Endothelial cell of umbilical vein (primary cell): ENCODE measurements at regions not wholly inside any gene's neighbourhood (a gene's known extent, or its start where the extent isn't known, plus 50 kb on each side); places are given as distances from the start of the nearest gene placed in this dataset.

Experiments used
- BruUV-seq: library from RNA; stranded (reverse); fragments of 400-500 nt; replicated peaks from 2 replicates; lab custom pipeline; 2021; lab: Mats Ljungman, UMichigan
- CTCF ChIA-PET: fragments of 300-600, 350-600 bp; sonication (Branson Sonifier 250); formaldehyde crosslinking; loops from one replicate; lab custom pipeline; 2021; ENCODE audit warnings: antibody characterized with exemption, inconsistent platforms; lab: Charles Lee
- POLR2A ChIA-PET: fragments of 300-600, 350-600 bp; sonication (Branson Sonifier 250); formaldehyde crosslinking; loops from one replicate; lab custom pipeline; 2021; ENCODE audit warnings: antibody characterized with exemption, inconsistent platforms; lab: Charles Lee
- DNase-seq: peaks from one replicate; pipeline ENCODE4 v3.0.0-alpha.2; 2011; ENCODE audit warnings: low read depth, low spot score
- FAIRE-seq: peaks from 2 replicates; lab custom pipeline; 2011; peaks lifted over from hg19 to GRCh38; lab: Jason Lieb, UNC
- H2AFZ ChIP-seq: 2 replicates; pipeline ENCODE4 v1.6.0; 2012; ENCODE audit warnings: low read depth, low read length, control low read depth, inconsistent platforms
- H3K27ac ChIP-seq: 2 replicates; pipeline ENCODE4 v1.5.1; 2011; ENCODE audit warnings: low read depth, mild to moderate bottlenecking, control low read depth, low read length, moderate library complexity; ENCODE audit not compliant: insufficient read depth
- H3K27me3 ChIP-seq, 2 experiments: 2 replicates each; pipeline versions ENCODE4 v1.6.0 to v1.6.1; 2011; ENCODE audit warnings: low read length in 2 of 2, mixed read lengths in 1 of 2; ENCODE audit not compliant: control insufficient read depth in 2 of 2, insufficient read depth in 2 of 2
- H3K36me3 ChIP-seq, 2 experiments: 2 replicates in 1 of 2; 3 replicates in 1 of 2; pipeline ENCODE4 v1.5.1; 2011; ENCODE audit warnings: low read length in 2 of 2, mild to moderate bottlenecking in 1 of 2, moderate library complexity in 1 of 2; ENCODE audit not compliant: control insufficient read depth in 2 of 2, insufficient read depth in 2 of 2; ENCODE audit errors: extremely low read depth in 1 of 2
- H3K4me1 ChIP-seq: 3 replicates; pipeline ENCODE4 v1.5.1; 2011; ENCODE audit warnings: mild to moderate bottlenecking, low read length; ENCODE audit not compliant: control insufficient read depth, insufficient read depth; ENCODE audit errors: extremely low read depth
- H3K4me2 ChIP-seq: 2 replicates; pipeline ENCODE4 v1.6.1; 2011; ENCODE audit warnings: low read length, control low read depth, mixed read lengths; ENCODE audit not compliant: insufficient read depth
- H3K4me3 ChIP-seq, 3 experiments: fragments of 200-600 bp in 1 of 3; sonication (generic), shearing (Covaris generic) in 1 of 3; replicated peaks in 1 of 3; 2 replicates each; pipeline ENCODE4 v1.5.1; 2011 to 2016; ENCODE audit warnings: control low read depth in 3 of 3, low read length in 3 of 3, mild to moderate bottlenecking in 2 of 3, inconsistent platforms in 1 of 3, low read depth in 1 of 3, moderate library complexity in 1 of 3; ENCODE audit not compliant: insufficient read depth in 1 of 3
- H3K79me2 ChIP-seq: 2 replicates; pipeline ENCODE4 v1.6.0; 2012; ENCODE audit warnings: low read length, inconsistent platforms; ENCODE audit not compliant: control insufficient read depth, insufficient read depth
- H3K9ac ChIP-seq: replicated peaks from 2 replicates; pipeline ENCODE3; 2011; ENCODE audit warnings: low read length, control low read depth; ENCODE audit not compliant: insufficient read depth; ENCODE audit errors: extremely low read depth
- H3K9me1 ChIP-seq: replicated peaks from 3 replicates; pipeline ENCODE4 v1.6.0; 2011; ENCODE audit warnings: mild to moderate bottlenecking, low read length; ENCODE audit not compliant: control insufficient read depth, insufficient read depth; ENCODE audit errors: extremely low read depth
- H3K9me3 ChIP-seq: replicated peaks from 2 replicates; pipeline ENCODE4 v1.5.1; 2012; ENCODE audit warnings: low read length, inconsistent platforms; ENCODE audit not compliant: control insufficient read depth, insufficient read depth
- H4K20me1 ChIP-seq: replicated peaks from 2 replicates; pipeline ENCODE3; 2011; ENCODE audit warnings: mild to moderate bottlenecking, low read length; ENCODE audit not compliant: control insufficient read depth, insufficient read depth; ENCODE audit errors: extremely low read depth
- EZH2 ChIP-seq: IDR thresholded peaks from 2 replicates; pipeline ENCODE4 v1.6.1; 2012; ENCODE audit warnings: borderline replicate concordance, low read depth, mild to moderate bottlenecking, moderate library complexity, low read length, inconsistent platforms; ENCODE audit not compliant: severe bottlenecking
- FOS ChIP-seq: IDR thresholded peaks from 2 replicates; pipeline ENCODE4 v1.6.1; 2011; ENCODE audit warnings: mild to moderate bottlenecking, low read length, moderate library complexity, borderline replicate concordance; ENCODE audit not compliant: insufficient read depth
- GATA2 ChIP-seq: IDR thresholded peaks from 2 replicates; pipeline ENCODE4 v1.7.0; 2011; ENCODE audit warnings: low read depth, mild to moderate bottlenecking, moderate library complexity, mixed read lengths, low read length; ENCODE audit not compliant: insufficient read length, insufficient read depth
- JUN ChIP-seq: IDR thresholded peaks from 2 replicates; pipeline ENCODE4 v1.6.1; 2011; ENCODE audit warnings: borderline replicate concordance, low read depth; ENCODE audit not compliant: insufficient read length, insufficient read depth
- MYC ChIP-seq: IDR thresholded peaks from one replicate; pipeline ENCODE4 v1.6.1; 2011; ENCODE audit warnings: mild to moderate bottlenecking, low read depth, low read length
- POLR2A ChIP-seq: IDR thresholded peaks from 2 replicates; pipeline ENCODE4 v1.6.1; 2012; ENCODE audit warnings: low read depth, mild to moderate bottlenecking, control low read depth, low read length
- POLR2AphosphoS5 ChIP-seq: IDR thresholded peaks from 2 replicates; pipeline ENCODE4 v1.6.1; 2012; ENCODE audit warnings: low read depth, mild to moderate bottlenecking, control low read depth, low read length, moderate library complexity; ENCODE audit not compliant: insufficient read depth
- dilution Hi-C: fragments of 300-500 bp; cut with MboI; formaldehyde crosslinking; loops from one replicate; pipeline ENCODE4 v1.15.0; 2019; ENCODE audit warnings: low sequenced_read_pairs; ENCODE audit not compliant: extremely low pct_ligation_motif_present
- intact Hi-C: fragments of 100-400 bp; cut with micrococcal nuclease; formaldehyde crosslinking; loops from one replicate; pipeline ENCODE4 v1.10.0; 2022
- TF ChIP-seq, protein P1 (sequence below): IDR thresholded peaks from 2 replicates; pipeline ENCODE4 v1.6.1; 2011; ENCODE audit not compliant: insufficient read depth, insufficient read length
- TF ChIP-seq, protein P2 (sequence below), 2 donors: IDR thresholded peaks; 1 replicate in 1 of 2; 2 replicates in 1 of 2; pipeline ENCODE4 v1.5.1; 2011; ENCODE audit warnings: low read length in 2 of 2, mild to moderate bottlenecking in 2 of 2, moderate library complexity in 2 of 2, control low read depth in 1 of 2, inconsistent platforms in 1 of 2, low read depth in 1 of 2; ENCODE audit not compliant: insufficient read depth in 1 of 2; ENCODE audit errors: extremely low read depth in 1 of 2

DNA sequence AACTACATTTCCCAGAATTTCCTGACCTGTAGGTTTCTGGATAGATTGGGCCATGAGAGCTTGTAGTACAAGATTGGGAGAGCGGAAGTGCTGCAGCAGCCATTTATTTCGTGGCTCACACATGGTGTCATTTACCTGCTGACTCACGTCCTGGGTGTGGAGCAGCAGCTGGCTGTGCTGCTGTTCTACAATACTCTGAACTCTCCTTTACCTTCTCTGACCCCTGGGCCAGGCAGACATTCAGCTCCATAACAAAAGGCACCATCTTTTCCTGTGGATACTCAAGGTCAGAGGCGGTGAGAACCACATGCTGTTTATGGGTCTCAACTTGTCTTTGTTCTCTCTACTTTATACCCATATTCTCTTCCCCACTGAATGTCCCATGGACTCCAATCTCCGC is 490.2 kb downstream of the IGSF11 start:
- H2AFZ ChIP-seq = no peak overlapping the region
- TF ChIP-seq MYC (no peak), GATA2 (no peak), FOS (no peak), POLR2A (no peak), POLR2AphosphoS5 (no peak), JUN (no peak), EZH2 (no peak)
- TF ChIP-seq, protein P1, sequence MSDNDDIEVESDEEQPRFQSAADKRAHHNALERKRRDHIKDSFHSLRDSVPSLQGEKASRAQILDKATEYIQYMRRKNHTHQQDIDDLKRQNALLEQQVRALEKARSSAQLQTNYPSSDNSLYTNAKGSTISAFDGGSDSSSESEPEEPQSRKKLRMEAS = no peak
- TF ChIP-seq, protein P2, sequence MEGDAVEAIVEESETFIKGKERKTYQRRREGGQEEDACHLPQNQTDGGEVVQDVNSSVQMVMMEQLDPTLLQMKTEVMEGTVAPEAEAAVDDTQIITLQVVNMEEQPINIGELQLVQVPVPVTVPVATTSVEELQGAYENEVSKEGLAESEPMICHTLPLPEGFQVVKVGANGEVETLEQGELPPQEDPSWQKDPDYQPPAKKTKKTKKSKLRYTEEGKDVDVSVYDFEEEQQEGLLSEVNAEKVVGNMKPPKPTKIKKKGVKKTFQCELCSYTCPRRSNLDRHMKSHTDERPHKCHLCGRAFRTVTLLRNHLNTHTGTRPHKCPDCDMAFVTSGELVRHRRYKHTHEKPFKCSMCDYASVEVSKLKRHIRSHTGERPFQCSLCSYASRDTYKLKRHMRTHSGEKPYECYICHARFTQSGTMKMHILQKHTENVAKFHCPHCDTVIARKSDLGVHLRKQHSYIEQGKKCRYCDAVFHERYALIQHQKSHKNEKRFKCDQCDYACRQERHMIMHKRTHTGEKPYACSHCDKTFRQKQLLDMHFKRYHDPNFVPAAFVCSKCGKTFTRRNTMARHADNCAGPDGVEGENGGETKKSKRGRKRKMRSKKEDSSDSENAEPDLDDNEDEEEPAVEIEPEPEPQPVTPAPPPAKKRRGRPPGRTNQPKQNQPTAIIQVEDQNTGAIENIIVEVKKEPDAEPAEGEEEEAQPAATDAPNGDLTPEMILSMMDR (IDR thresholded peaks at IDR 0.05; ENCODE audit: extremely low read depth in 1 of 2, insufficient read depth in 1 of 2, low read depth in 1 of 2, low read length in 2 of 2) = no peak
- CTCF ChIA-PET = no interaction called here
- dilution Hi-C loops = no loop called here
- no peak for DNase-seq
- no peak overlapping the region for H3K4me2 ChIP-seq
- no peaks in the 10 kb centered on the region for H3K9me3 ChIP-seq
- FAIRE-seq = no peak
- H3K79me2 ChIP-seq = no peaks in the 10 kb centered on the region
- H4K20me1 ChIP-seq = no peaks in the 10 kb centered on the region
- no peaks in the 10 kb centered on the region for H3K9me1 ChIP-seq
- H3K27ac ChIP-seq = no peak overlapping the region
- H3K9ac ChIP-seq = no peak overlapping the region
- intact Hi-C loops = no loop called here
- BruUV-seq = no TSS peak
- H3K4me3 ChIP-seq = no peak overlapping the region
- no peaks in the 10 kb centered on the region for H3K36me3 ChIP-seq
- POLR2A ChIA-PET = no interaction called here
- no peaks in the 10 kb centered on the region for H3K27me3 ChIP-seq
- peaks cover 13% of the 10 kb centered on the region for H3K4me1 ChIP-seq
